ENCODE measurements at regions not wholly inside any gene's neighbourhood (a gene's known extent, or its start where the extent isn't known, plus 50 kb on each side); places are given as distances from the start of the nearest gene placed in this dataset.
"Not testable (repeated sequence)": the region's sequence is repeated elsewhere in the genome, so short reads cannot be mapped to it uniquely, and the experiment has no call there.

- peaks cover 0 to 8% of the 10 kb centered on the region in 2 experiments for H3K27me3 ChIP-seq (replicated peaks in 1 of 2; ENCODE audit: control insufficient read depth in 2 of 2, extremely low read depth in 1 of 2, insufficient read depth in 2 of 2, low read length in 1 of 2)
- no peaks in the 10 kb centered on the region for H3K36me3 ChIP-seq (ENCODE audit: control insufficient read depth in 2 of 2, extremely low read depth in 1 of 2, insufficient read depth in 1 of 2, low read length in 1 of 2)
- H3K27ac ChIP-seq (ENCODE audit: low read length), result no peak overlapping the region
- no peak overlapping the region for H3K27ac Mint-ChIP-seq
- DNase-seq (no peak), ATAC-seq (replicated peaks in 1 of 4) (no peak)
- H3K27me3 Mint-ChIP-seq, result peaks cover 0 to 4% of the 10 kb centered on the region in 2 donors
- H3K36me3 Mint-ChIP-seq, result no peaks in the 10 kb centered on the region
- ChIA-PET POLR2A (no interaction called here), CTCF (no interaction called here)
- H3K9me3 Mint-ChIP-seq, result no peaks in the 10 kb centered on the region
- H3K4me1 Mint-ChIP-seq, result no peaks in the 10 kb centered on the region
- 100% methylated on average over 1 of the region's 5 CpGs for WGBS (ENCODE audit: insufficient coverage)
- no peaks in the 10 kb centered on the region for H3K9me3 ChIP-seq
- no peak overlapping the region for H3K4me3 ChIP-seq (ENCODE audit: control insufficient read depth in 1 of 2, extremely low read depth in 1 of 2, low read length in 1 of 2)
- H3K4me3 Mint-ChIP-seq, result no peak overlapping the region
- H3K4me1 ChIP-seq (ENCODE audit: control insufficient read depth in 1 of 2, extremely low read depth in 1 of 2, insufficient read depth in 2 of 2, low read length in 2 of 2), result no peaks in the 10 kb centered on the region
Measured at GRCh38 chr12:124151583-124151982, 143.3 kb upstream of the RFLNA start.

GRCh38 chr12:124152731-124153130 is 142.2 kb upstream of the RFLNA start:
- peaks cover 5 to 8% of the 10 kb centered on the region in 2 donors for H3K27me3 Mint-ChIP-seq
- no peaks in the 10 kb centered on the region for H3K9me3 Mint-ChIP-seq
- WGBS (ENCODE audit: insufficient coverage), result no CpG with 5 or more reads among the region's 8 CpGs

GRCh38 chr12:124153392-124153791 is 141.5 kb upstream of the RFLNA start:
- Histone ChIP-seq H3K27me3 (replicated peaks in 1 of 2; ENCODE audit: control insufficient read depth in 2 of 2, extremely low read depth in 1 of 2, insufficient read depth in 2 of 2, low read length in 1 of 2) (peaks cover 0 to 13% of the 10 kb centered on the region in 2 experiments), H3K9me3 (no peaks in the 10 kb centered on the region), H3K36me3 (ENCODE audit: control insufficient read depth in 2 of 2, extremely low read depth in 1 of 2, insufficient read depth in 1 of 2, low read length in 1 of 2) (no peaks in the 10 kb centered on the region), H3K4me1 (ENCODE audit: control insufficient read depth in 1 of 2, extremely low read depth in 1 of 2, insufficient read depth in 2 of 2, low read length in 2 of 2) (no peaks in the 10 kb centered on the region), H3K4me3 (ENCODE audit: control insufficient read depth in 1 of 2, extremely low read depth in 1 of 2, low read length in 1 of 2) (no peak overlapping the region), H3K27ac (ENCODE audit: low read length) (no peak overlapping the region)
- Mint-ChIP-seq H3K9me3 (no peaks in the 10 kb centered on the region), H3K4me3 (no peak overlapping the region), H3K27ac (no peak overlapping the region), H3K4me1 (no peaks in the 10 kb centered on the region), H3K27me3 (peaks cover 8 to 9% of the 10 kb centered on the region in 2 donors), H3K36me3 (no peaks in the 10 kb centered on the region)
- ATAC-seq (replicated peaks in 1 of 4) (no peak), DNase-seq (no peak)
- ChIA-PET POLR2A (no interaction called here), CTCF (no interaction called here)
- 80% methylated on average over 2 of the region's 2 CpGs for WGBS (ENCODE audit: insufficient coverage)

More at GRCh38 chr12:124152731-124153130, 142.2 kb upstream of the RFLNA start:
- POLR2A ChIA-PET, result no interaction called here
- Mint-ChIP-seq H3K36me3 (no peaks in the 10 kb centered on the region), H3K27ac (no peak overlapping the region), H3K4me3 (no peak overlapping the region), H3K4me1 (no peaks in the 10 kb centered on the region)
- no peak overlapping the region for H3K27ac ChIP-seq (ENCODE audit: low read length)
- H3K36me3 ChIP-seq (ENCODE audit: control insufficient read depth in 2 of 2, extremely low read depth in 1 of 2, insufficient read depth in 1 of 2, low read length in 1 of 2), result no peaks in the 10 kb centered on the region
- DNase-seq (no peak), ATAC-seq (replicated peaks in 1 of 4) (no peak)
- peaks cover 0 to 13% of the 10 kb centered on the region in 2 experiments for H3K27me3 ChIP-seq (replicated peaks in 1 of 2; ENCODE audit: control insufficient read depth in 2 of 2, extremely low read depth in 1 of 2, insufficient read depth in 2 of 2, low read length in 1 of 2)
- CTCF ChIA-PET, result no interaction called here
- no peak overlapping the region for H3K4me3 ChIP-seq (ENCODE audit: control insufficient read depth in 1 of 2, extremely low read depth in 1 of 2, low read length in 1 of 2)
- H3K9me3 ChIP-seq, result no peaks in the 10 kb centered on the region
- no peaks in the 10 kb centered on the region for H3K4me1 ChIP-seq (ENCODE audit: control insufficient read depth in 1 of 2, extremely low read depth in 1 of 2, insufficient read depth in 2 of 2, low read length in 2 of 2)

- 90% methylated on average over 7 of the region's 7 CpGs for WGBS (ENCODE audit: insufficient coverage)
- H3K36me3 ChIP-seq (ENCODE audit: control insufficient read depth in 2 of 2, extremely low read depth in 1 of 2, insufficient read depth in 1 of 2, low read length in 1 of 2), result no peaks in the 10 kb centered on the region
- H3K27ac ChIP-seq (ENCODE audit: low read length), result no peak overlapping the region
- peaks cover 0 to 19% of the 10 kb centered on the region in 2 experiments for H3K27me3 ChIP-seq (replicated peaks in 1 of 2; ENCODE audit: control insufficient read depth in 2 of 2, extremely low read depth in 1 of 2, insufficient read depth in 2 of 2, low read length in 1 of 2)
- Mint-ChIP-seq H3K9me3 (no peaks in the 10 kb centered on the region), H3K27me3 (peaks cover 6 to 8% of the 10 kb centered on the region in 2 donors), H3K4me1 (no peaks in the 10 kb centered on the region), H3K36me3 (no peaks in the 10 kb centered on the region), H3K4me3 (no peak overlapping the region), H3K27ac (no peak overlapping the region)
- no peak overlapping the region for H3K4me3 ChIP-seq (ENCODE audit: control insufficient read depth in 1 of 2, extremely low read depth in 1 of 2, low read length in 1 of 2)
- no peaks in the 10 kb centered on the region for H3K9me3 ChIP-seq
- no peak for ATAC-seq (replicated peaks in 1 of 4)
- POLR2A ChIA-PET, result no interaction called here
- no peaks in the 10 kb centered on the region for H3K4me1 ChIP-seq (ENCODE audit: control insufficient read depth in 1 of 2, extremely low read depth in 1 of 2, insufficient read depth in 2 of 2, low read length in 2 of 2)
- CTCF ChIA-PET, result no interaction called here
- no peak for DNase-seq
Measured at GRCh38 chr12:124157406-124157805, 137.5 kb upstream of the RFLNA start.

- Mint-ChIP-seq H3K36me3 (no peaks in the 10 kb centered on the region), H3K27ac (no peak overlapping the region), H3K27me3 (peaks cover 6 to 8% of the 10 kb centered on the region in 2 donors), H3K4me1 (no peaks in the 10 kb centered on the region), H3K4me3 (no peak overlapping the region), H3K9me3 (no peaks in the 10 kb centered on the region)
- Histone ChIP-seq H3K9me3 (no peaks in the 10 kb centered on the region), H3K4me1 (ENCODE audit: control insufficient read depth in 1 of 2, extremely low read depth in 1 of 2, insufficient read depth in 2 of 2, low read length in 2 of 2) (no peaks in the 10 kb centered on the region), H3K27me3 (replicated peaks in 1 of 2; ENCODE audit: control insufficient read depth in 2 of 2, extremely low read depth in 1 of 2, insufficient read depth in 2 of 2, low read length in 1 of 2) (peaks cover 0 to 15% of the 10 kb centered on the region in 2 experiments), H3K4me3 (ENCODE audit: control insufficient read depth in 1 of 2, extremely low read depth in 1 of 2, low read length in 1 of 2) (no peak overlapping the region), H3K27ac (ENCODE audit: low read length) (no peak overlapping the region), H3K36me3 (ENCODE audit: control insufficient read depth in 2 of 2, extremely low read depth in 1 of 2, insufficient read depth in 1 of 2, low read length in 1 of 2) (no peaks in the 10 kb centered on the region)
- DNase-seq, result no peak
- WGBS (ENCODE audit: insufficient coverage), result 81% methylated on average over 6 of the region's 9 CpGs
- POLR2A ChIA-PET, result no interaction called here
- ATAC-seq (replicated peaks in 1 of 4), result no peak
- CTCF ChIA-PET, result no interaction called here
Measured at GRCh38 chr12:124159655-124160054, 135.2 kb upstream of the RFLNA start.

GRCh38 chr12:124160097-124160756 is 134.7 kb upstream of the RFLNA start:
- ATAC-seq (replicated peaks in 1 of 4) (no peak), DNase-seq (no peak)
- CTCF ChIA-PET, result no interaction called here
- no peaks in the 10 kb centered on the region for H3K36me3 ChIP-seq (ENCODE audit: control insufficient read depth in 2 of 2, extremely low read depth in 1 of 2, insufficient read depth in 1 of 2, low read length in 1 of 2)
- no peak overlapping the region for H3K27ac ChIP-seq (ENCODE audit: low read length)
- Mint-ChIP-seq H3K4me3 (no peak overlapping the region), H3K27ac (no peak overlapping the region), H3K4me1 (no peaks in the 10 kb centered on the region), H3K9me3 (no peaks in the 10 kb centered on the region), H3K36me3 (no peaks in the 10 kb centered on the region), H3K27me3 (peaks cover 6 to 8% of the 10 kb centered on the region in 2 donors)
- H3K9me3 ChIP-seq, result no peaks in the 10 kb centered on the region
- peaks cover 0 to 15% of the 10 kb centered on the region in 2 experiments for H3K27me3 ChIP-seq (replicated peaks in 1 of 2; ENCODE audit: control insufficient read depth in 2 of 2, extremely low read depth in 1 of 2, insufficient read depth in 2 of 2, low read length in 1 of 2)
- no peaks in the 10 kb centered on the region for H3K4me1 ChIP-seq (ENCODE audit: control insufficient read depth in 1 of 2, extremely low read depth in 1 of 2, insufficient read depth in 2 of 2, low read length in 2 of 2)
- 74% methylated on average over 7 of the region's 11 CpGs for WGBS (ENCODE audit: insufficient coverage)
- H3K4me3 ChIP-seq (ENCODE audit: control insufficient read depth in 1 of 2, extremely low read depth in 1 of 2, low read length in 1 of 2), result no peak overlapping the region
- POLR2A ChIA-PET, result no interaction called here

- H3K4me1 Mint-ChIP-seq; H3K27me3 Mint-ChIP-seq; CTCF ChIA-PET; ATAC-seq (replicated peaks in 1 of 4); H3K36me3 Mint-ChIP-seq; H3K27ac ChIP-seq (ENCODE audit: low read length); H3K4me3 Mint-ChIP-seq; DNase-seq; H3K9me3 Mint-ChIP-seq; H3K36me3 ChIP-seq (ENCODE audit: control insufficient read depth in 2 of 2, extremely low read depth in 1 of 2, insufficient read depth in 1 of 2, low read length in 1 of 2); H3K4me3 ChIP-seq (ENCODE audit: control insufficient read depth in 1 of 2, extremely low read depth in 1 of 2, low read length in 1 of 2); H3K4me1 ChIP-seq (ENCODE audit: control insufficient read depth in 1 of 2, extremely low read depth in 1 of 2, insufficient read depth in 2 of 2, low read length in 2 of 2); POLR2A ChIA-PET; H3K27ac Mint-ChIP-seq; H3K9me3 ChIP-seq: not testable (repeated sequence)
- peaks cover 0 to 13% of the 10 kb centered on the region in 2 experiments for H3K27me3 ChIP-seq (replicated peaks in 1 of 2; ENCODE audit: control insufficient read depth in 2 of 2, extremely low read depth in 1 of 2, insufficient read depth in 2 of 2, low read length in 1 of 2)
- WGBS (ENCODE audit: insufficient coverage), result no CpG with 5 or more reads among the region's 9 CpGs
Measured at GRCh38 chr12:124161402-124161801, 133.5 kb upstream of the RFLNA start.

Measured in T-cell (primary cell).